ENCODE measurements at regions not wholly inside any gene's neighbourhood (a gene's known extent, or its start where the extent isn't known, plus 50 kb on each side); places are given as distances from the start of the nearest gene placed in this dataset.

- TF ChIP-seq CTCF (IDR thresholded peaks at IDR 0.05) (no peak), POLR2A (IDR thresholded peaks at IDR 0.05) (no peak)
Measured at GRCh38 chr18:71808616-71809015, 735.5 kb downstream of the CBLN2 start.
